NCI-H526 (cell line): ENCODE measurements at regions not wholly inside any gene's neighbourhood (a gene's known extent, or its start where the extent isn't known, plus 50 kb on each side); places are given as distances from the start of the nearest gene placed in this dataset.

ENCODE experiments used
- DNase-seq, 2 experiments: peaks; one replicate each; lab custom pipeline; 2025; lab: John Stamatoyannopoulos, UW

DNA sequence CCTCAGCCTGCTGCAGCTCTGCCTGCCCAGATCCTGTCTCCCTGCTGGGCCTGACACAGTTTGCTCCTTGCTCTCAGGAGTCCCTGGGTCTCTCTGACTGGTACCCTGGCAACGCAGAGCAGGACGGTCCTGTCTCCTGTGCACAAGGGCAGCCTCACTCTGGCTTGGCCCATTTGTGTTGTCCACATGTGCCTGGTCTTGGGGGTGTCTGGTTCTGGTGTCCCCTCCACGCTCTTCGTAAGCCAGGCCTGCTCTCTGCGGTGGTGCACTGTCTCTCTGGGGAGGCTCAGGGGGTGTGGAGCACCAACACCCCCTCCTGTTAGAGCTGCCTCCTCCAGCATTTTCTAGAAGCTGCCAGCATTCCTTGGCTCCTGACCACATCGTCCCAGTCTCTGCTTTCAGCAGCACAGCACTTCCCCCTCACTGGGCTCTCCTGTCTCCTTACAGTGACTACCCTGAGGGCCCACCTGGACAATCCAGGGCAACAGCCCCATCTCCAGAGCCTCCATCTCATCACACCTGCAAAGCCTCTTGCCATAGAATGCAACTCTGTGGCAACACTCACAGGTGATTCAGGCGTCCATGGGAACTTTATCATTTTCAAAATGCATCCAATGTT, 235.6 kb upstream of the HS6ST1 start:
- DNase-seq: no peak

DNA sequence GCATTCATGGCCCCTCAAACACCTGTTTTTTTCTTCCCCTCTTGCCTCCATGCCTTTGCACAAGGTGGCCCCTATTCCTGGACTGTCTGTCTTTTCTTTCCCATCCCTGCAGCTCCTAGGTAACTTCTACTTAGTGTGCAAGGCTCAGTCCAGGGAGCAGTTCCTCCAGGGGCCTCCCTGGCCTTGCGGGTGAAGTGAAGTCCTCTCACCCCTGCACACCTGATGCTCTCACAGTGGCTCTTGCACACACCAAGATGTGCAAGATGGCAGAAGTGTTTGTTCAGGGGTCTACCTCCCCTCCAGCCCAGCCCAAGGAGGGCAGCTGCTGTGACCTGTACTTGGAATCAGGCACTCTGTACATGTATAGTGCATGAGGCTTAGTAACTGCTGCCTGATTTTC, 236.8 kb upstream of the HS6ST1 start:
- DNase-seq: no peak

DNA sequence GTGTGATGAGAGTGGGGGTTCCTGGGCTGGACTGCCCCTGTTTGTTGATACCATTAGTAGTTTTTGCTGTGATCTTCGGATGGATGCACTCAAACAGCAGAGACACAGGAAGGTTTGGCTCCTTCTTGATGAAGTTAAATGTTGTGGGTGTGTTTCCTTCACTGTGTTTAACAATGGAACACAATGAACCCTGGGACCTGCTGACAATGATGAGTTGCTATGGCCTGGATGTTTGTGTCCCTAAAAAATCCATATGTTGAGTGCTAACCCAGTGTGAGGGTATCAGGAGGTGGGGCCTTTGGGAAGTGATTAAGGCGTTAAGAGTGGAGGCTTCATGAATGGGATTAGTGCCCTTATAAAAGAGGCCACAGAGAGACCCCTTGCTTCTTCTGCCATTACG, 237.4 kb upstream of the HS6ST1 start:
- no peak for DNase-seq

DNA sequence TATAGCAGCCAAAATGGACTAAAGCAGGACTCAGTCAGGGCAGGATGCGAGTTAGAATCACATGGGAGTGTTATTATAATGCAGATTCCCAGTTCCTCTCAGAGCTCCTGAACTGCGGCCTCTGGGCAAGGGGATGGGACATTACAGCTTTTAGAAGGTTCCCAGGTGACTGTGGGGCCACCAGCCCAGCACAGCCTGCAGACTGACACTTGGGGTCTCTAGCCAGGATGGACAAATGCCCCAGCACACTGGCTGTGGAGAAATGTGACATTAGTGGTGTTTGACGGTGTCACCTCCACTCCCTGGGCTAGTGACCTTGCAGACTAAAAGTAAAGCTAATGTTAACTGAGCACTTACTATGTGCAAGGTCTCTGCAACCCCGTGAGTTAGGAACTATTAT, 238.0 kb upstream of the HS6ST1 start:
- no peak for DNase-seq

DNA sequence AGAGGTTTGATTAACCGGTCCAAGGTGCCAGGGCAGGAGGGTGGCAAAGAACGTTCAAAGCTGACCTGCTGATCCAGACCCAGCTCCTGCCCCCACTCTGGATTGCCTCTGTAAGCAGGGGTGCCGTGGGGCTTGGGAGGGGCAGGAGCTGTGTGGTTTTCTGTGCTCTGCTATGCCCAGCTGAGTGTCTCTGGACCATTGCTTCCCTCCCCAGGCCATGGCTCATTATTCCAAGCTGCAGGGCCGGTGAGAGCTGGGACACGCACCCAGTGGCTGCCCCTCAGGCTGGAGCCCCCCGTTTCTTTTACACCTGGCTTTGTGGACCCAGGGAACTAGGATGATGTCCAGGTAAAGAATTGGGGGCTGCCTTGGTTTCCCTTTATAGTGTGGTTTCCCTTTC, 238.4 kb upstream of the HS6ST1 start:
- no peak for DNase-seq

DNA sequence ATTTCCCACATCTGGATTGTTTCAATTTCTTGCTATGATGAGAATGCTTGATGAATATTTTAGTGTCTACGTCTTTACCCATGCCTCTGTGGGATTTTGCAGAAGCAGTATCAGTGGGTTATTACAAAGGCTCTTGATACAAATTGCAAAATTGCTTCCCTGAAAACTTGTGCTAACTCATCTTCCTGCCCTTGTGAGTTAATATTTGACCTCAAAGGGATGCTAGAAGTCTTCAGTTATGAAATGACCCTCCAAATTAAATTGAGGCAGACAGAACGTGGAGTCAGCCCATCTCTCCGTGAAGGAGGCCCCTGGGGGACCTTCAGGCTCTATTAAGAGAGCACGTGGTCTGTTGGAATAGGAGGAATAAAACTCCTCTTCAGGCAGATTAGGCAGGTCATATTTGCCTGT, 239.2 kb upstream of the HS6ST1 start:
- no peak for DNase-seq

DNA sequence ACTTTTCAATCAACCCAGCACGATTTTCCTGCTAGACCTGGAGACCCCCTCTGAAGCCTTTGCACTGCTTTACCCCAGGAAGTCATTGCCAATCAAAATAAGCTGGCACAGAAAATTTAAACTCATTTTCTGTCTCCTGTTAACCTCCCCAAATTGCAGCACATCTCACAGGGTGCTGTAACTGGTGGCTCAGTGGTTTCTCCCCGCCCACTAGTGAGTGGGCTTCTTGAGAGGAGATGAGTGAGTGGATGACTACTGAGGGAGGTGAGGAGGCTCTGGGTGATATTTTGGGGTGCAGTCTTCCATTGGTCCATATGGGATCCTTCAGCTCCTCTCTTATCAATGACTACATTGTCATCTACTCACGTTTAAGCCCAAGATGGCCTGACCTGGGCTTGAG, 239.8 kb upstream of the HS6ST1 start:
- DNase-seq: no peak

DNA sequence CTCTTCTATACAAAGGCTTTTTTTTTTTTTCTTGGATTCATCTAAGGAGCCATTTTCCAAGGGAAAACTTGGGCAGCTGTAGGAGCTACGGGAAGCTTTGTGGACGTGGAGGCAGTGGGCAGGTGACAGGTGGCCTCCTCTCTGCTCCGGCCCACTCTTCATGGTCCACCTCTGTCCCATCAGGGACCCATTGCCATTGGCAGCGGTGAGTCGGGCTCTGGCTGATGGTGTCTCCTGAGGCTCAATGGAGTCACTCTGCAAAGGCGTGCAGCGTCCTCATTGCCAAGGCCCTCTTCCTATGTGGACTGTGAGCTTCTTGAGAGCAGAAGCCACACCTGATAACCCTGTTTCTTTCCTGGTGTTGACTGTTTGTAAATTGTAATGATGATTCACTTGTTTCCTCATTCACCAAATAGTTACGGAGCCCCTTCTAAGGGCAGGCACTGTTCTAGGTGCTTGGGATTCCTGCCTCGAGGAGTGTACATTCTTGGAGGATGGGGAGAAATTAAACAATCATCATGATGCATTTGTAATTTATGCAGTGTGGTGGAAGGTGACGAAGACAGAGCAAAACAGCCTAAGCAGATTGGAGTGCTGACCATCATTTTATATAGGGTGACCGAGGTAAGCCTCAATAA, 240.3 kb upstream of the HS6ST1 start:
- no peak for DNase-seq

DNA sequence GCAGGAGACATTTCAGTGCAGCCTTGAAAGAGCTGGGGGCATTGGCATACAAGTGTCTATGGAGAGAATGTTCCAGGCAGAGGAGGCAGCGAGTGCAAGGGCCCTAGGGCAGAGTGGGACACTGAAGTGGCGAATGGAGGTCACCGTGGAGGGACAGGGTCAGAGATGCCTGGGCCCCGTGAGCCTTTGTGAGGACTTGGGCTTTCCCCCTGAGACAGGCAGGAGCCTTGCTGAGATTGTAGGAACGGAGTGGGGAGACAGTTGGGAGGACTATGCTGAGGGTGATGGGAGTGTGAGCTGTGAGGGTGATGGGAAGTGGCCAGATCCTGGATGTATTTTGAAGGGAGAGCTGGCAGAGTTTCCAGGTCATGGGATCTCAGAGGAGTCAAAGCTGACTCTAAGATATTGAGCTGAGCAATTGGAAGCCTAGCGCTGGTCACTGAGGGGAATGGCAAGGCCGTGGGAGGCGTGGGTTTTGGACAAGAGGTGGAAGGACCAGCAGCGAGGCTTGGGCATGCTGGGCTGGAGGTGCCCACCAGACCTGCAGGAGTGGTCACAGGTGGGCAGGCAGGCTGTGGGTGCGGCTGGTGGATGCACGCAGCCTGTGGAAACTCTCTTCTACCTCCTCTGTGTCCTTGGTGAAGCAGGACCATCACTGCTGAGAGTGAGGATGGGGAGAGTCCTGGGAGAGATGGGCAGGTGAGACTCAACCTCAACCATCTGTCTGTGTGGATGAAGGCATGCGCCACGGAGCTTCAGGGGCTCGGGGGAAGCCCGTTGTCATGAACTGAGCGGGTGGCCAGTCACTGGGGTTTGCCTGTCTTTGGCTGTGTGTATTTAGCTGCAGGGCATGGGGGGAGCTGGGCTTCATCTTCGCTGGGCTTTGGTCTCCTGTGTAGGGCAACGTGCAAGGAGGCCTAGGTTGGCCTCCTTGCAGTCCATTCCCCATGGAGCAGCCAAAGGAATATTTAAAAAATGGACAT, 241.2 kb upstream of the HS6ST1 start:
- no peak for DNase-seq

DNA sequence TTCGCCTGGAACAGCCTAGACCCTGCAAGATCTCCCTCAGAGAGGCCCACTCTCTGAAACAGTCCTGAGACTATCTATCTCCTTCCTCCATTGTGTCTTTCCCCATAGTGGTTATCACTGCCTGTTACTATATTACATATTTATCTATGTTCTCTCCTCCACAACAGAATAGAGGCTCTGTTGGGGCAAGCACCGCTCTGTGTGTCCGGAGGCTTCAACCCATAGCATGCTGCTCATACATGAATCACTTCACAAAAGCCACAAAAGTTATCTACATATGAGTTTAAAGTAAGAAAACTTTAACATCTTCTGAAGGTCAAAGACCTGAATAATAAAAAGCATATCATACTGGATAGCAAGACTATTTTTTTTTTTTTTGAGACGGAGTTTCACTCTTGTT, 242.1 kb upstream of the HS6ST1 start:
- no peak for DNase-seq

DNA sequence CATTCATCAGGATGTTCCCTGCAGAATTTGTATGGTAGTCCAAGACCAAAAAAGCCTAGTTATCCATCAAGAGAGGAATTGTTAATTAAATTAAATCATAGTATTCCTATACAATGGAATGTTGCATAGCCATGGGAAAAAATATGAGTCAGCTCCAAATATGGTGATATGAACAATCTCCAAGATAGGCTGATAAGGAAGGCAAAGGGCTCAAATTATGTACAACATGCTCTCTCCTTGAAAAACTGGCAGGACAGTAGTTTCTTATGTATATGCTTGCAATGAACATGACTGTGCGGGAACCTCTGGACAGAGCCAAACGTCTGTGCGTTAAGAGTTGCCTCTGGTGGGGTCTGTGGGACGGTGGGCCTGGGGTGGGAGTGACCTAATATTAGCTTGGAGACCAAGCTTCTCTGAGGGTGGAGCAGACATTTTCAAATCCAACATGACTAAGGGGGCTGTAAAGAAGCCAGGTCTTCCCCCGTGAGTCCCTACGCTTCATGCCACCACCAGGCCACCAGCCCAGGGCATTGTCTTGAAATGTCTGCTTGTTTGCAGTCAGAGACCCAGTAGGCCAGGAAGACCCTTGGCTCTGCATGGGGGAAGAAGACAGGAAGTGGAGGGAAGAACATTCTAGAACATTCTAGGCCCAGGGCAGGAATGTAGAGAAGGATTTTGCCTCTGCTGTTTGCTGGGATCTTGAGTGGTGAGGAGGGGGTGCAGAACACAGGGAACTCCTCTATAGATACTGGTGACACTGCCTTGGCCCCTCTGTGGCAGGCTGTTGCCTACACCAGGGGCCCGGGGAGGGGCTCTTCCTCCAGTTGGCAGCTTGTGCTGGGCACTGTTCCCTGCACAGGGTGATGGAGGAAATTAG, 244.0 kb upstream of the HS6ST1 start:
- no peak for DNase-seq

DNA sequence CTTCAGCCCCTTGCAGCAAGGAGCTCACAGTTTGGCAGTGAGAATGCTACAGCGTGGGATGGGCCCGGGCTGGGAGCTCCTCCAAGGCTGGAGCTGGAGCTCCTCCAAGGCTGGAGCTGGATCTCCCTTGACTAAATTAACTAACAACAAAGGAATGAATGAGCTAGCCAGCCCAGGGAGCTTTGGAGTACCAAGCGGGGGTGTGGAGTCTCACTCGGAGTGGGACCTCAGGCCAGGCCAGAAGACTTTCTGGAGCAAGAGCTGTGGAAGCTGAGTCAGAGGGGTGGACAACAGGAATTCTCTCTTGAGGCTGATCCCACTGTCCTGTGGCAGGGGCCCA, 244.7 kb upstream of the HS6ST1 start:
- DNase-seq: no peak

DNA sequence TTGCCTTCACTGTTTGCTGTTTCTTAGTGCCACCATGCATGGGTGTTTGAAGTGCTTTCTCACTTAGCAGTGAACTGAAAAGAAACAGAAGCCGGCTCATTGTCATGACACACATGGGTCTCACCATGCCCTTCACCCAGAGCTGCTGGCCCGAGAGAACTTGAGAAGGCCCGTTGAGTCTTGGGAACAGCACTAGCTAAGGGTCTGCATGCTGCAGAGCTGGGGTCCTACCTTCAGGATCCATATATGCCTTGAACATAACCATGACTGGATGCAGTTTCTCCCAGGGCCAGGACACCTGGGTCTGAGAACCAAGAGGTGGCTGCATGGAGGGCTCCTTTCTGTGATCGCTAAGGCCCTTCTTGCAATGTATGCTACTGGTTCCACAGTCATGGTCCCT, 245.5 kb upstream of the HS6ST1 start:
- DNase-seq: no peak

DNA sequence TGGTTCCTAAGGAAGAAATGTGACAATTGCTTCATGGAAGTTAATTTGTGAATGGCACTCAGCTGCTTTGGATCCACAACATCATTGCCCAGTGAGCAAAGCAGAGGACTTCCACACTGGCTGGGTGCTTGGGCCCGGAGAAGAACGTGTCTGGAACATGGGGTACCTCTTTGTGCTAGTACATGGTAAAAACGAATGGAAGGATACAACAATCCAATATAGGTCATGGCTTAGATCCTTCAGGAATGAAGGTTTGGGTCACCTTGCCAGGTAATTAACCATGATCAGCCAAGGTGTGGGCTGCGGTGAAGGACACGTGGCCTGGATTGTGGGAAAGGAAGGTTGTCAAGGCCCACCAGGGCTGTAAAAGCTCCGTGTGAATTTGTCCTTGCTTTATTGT, 245.9 kb upstream of the HS6ST1 start:
- no peak for DNase-seq

DNA sequence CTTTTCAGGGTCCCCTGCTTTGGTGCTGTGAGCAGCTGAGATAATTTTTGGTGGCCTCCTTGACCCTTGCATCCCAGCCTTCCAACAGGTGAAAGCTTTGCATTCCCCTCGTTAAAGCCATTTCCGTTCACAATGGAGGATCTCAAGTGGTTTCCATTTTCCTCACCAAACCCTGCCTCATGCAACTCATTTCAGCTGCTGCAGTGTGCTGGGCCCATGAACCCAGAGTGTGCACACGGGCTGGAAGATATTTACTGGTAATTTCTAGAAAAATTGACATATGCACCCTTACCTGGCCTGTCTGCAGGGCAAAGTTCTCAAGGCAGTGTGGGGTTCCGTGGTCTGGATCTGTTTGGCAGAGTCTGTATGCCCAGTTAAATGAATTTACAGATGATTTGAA, 246.8 kb upstream of the HS6ST1 start:
- DNase-seq: no peak

DNA sequence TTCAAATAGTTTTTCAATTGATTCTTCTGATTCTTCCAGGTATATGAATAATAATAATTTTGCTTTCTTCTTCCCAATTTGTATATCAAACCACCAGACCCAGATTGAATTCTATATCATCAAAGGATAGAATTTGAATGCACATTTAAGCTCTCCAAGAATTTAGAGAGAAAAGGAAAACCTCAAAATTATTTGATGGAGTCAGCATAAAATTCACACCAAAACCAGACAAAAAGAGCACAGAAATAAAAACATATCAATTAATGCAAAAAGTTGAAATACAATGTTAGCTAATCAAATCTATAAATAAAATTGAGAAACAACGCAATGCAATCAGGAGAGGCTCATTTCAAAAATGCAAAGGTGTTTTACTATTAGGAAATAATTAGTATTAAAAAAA, 248.0 kb upstream of the HS6ST1 start:
- no peak for DNase-seq

DNA sequence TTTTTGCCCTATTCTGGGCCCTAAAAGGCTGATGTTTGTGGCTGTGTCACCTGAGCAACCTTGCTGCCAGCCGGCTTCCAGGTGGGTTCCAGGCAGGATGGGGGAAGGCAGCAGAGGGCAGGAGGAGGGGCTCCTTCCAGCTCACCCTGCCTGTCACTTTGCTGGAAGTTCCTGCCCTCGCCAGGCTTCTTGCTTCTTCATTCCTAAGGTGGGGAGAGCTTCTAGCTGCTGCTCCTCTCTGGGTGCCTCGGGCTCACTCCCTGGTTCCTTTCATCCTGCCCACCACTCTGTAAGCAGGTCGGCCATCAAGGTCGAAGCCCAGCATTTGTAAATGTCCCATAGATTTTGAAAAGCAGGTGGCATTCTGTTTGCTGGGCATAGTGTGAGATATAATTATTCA, 249.4 kb upstream of the HS6ST1 start:
- no peak for DNase-seq

DNA sequence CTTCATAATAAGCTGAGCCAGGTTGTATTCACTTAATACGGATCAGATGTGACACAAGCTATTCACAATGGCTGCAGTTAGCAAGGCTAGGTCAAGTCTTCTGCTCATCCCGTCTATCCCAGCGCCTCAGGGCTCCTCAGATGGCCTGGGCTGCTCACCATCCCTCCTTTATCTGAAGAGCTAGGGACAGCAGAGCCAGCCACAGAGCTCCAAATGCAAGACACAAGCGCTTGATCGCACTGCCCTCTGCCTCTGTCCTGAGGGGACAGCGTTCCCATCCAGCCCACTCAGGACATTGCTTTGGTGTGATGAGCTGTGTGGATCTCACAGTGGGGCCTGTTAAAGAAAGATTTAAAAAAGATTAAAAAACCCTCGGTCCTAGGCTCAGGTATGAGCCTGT, 254.4 kb upstream of the HS6ST1 start:
- DNase-seq: no peak

DNA sequence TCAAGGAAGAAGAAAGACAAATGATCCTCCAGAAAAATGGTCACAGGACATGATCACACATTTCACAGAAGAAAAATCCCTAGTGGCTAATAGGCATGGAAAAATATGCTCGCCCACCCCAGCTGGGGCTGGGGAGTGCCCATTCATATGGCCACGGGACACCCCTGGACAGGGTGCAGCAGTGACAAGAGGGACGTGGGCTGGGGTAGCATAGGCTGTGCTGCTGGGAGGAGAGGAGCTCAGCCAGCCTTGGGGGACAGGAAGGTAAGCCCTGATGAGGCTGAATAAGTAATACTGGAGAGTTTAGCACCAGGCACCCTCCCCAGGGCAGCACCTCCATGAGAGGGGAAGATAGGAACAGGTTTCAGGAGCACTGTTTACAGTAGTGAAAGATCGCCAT, 254.9 kb upstream of the HS6ST1 start:
- DNase-seq: no peak

DNA sequence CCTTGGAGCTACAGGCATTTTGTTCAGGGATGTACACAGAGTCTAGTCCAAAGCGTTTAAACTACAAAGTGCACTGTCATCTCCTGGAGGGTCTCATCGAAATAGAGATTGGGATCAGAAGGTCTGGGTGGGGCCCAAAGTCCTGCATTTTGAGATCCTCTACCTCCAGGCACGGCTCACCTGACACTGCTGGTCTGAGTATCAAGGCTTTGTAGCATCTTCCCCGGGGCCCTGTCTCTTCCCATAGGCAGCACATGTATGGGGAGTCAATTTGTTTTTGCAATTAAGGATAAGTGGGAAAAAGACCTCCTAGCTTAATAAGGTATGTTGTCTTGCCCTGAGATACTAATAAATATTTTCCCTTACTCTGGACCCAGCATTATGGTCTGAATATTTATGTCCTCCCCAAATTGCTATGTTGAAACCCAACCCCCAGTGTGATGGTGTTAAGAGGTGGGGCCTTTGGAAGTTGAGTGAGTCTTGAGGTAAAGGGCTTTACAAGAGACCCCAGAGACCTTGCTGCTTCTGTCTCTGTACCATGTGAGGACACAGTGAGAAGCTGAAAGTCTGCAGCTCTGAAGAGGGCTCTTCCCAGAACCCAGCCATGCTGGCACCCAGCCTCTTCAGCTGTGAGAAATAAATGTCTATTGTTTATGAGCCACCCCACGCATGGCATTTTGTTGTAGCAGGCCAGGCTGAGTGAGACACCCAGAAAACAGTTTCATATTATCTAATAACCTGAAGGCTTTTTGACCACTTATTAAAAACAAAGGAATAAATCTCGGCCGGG, 258.7 kb upstream of the HS6ST1 start:
- no peak for DNase-seq
